ENCODE measurements at regions not wholly inside any gene's neighbourhood (a gene's known extent, or its start where the extent isn't known, plus 50 kb on each side); places are given as distances from the start of the nearest gene placed in this dataset.

DNA sequence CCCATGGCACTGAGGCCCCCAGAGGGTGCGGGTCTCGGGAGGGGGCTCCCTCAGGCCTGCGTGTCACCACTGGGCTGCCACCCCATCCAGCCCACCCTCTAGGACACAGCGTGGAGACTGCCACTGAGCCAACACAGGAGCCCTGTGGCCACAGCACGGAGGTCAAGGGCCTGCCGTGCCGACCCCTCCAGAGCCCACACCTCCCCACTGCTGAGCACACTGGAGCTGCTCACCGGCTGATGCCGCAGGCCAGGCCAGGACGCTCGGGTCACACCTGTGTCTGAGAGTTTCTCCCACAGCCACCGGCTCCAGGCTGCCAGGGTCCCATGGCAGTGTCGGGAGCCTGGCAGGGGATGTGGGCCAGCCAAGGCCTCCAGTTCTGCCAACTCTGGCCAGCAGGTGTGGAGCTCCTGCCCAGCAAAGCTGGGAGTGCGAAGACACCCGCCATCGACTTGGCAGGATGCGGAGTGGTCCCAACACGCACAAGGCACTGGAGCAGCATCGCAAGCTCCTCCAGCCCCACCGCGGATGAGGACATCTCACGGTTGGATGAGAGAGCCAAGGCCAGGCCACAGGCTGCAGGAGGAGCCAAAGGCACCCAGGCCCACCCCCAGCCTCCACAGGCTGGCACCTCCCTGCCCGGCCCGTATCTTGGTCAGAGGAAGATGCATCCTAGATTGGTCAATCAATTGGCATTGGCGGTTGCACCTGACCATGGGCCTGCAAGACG, 187.1 kb downstream of the BRD1 start:
- no peak for DNase-seq (ENCODE audit: low read depth)

DNA sequence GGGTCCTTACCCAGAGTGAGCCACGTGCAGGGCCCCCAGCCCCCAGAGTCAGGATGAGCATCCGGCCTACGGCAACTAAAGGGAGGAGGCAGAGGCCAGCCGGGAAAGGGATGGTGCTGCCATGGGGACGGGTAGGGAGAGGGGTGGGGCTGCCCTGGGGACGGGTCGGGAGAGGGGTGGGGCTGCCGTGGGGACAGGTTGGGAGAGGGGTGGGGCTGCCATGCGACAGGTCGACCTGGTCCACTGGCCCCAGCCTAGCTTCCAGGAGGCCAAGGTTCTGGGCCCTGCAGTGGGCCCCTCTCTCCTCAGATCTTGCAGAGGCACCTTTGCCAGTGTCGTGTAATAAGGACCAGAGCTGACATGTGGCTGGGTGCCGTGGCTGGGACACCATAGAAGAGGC, 187.7 kb downstream of the BRD1 start:
- DNase-seq (ENCODE audit: low read depth) = no peak

DNA sequence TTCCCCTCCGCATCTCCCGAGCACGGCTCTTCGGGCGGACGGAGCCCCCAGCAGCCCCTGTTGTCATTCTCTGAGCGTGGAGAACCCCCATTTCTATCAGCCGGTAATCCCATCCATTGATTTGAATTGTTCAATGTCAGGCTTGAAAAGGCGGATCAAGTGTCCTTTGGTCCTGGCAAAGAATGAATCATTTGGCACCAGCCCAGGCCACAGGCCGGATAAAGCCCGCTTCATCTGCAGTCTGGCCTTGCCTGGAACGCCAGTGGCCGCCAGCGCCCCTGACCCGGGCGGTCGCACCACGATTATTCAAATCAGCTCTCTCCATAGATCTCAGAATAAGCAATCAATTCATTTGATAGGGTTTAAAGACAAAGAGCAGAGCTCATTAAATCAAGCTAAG, 188.9 kb downstream of the BRD1 start:
- DNase-seq (ENCODE audit: low read depth) = no peak

DNA sequence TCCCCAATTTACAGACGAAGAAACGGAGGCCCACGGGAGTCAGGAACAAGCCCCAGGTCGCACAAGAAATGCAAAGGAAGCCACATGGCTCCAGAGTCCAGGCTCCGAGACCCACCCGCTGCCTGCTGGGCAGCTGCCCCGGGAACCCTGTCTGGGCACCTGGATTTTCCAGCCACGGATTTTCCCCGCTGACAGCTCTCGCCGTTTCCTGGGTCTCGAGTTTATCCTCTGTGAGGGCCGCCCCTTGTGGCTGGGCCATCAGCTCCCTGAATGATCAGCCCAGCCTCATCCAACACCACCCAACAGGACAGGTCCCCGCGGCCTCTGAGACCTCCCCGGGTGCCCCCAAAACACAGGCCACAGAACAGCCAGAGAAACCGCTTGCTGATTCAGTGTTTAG, 189.7 kb downstream of the BRD1 start:
- DNase-seq (ENCODE audit: low read depth) = no peak

GRCh38 chr22:49637255-49637760, 190.4 kb downstream of the BRD1 start:
- DNase-seq (ENCODE audit: low read depth) = no peak

- no peak for DNase-seq (ENCODE audit: low read depth)
These were observed 191.0 kb downstream of the BRD1 start for GRCh38 chr22:49636649-49637048.

GRCh38 chr22:49636214-49636613, 191.5 kb downstream of the BRD1 start:
- no peak for DNase-seq (ENCODE audit: low read depth)

GRCh38 chr22:49634006-49634772, 193.5 kb downstream of the BRD1 start:
- no peak for DNase-seq (ENCODE audit: low read depth)

GRCh38 chr22:49633010-49633324, 194.7 kb downstream of the BRD1 start:
- DNase-seq (ENCODE audit: low read depth) = no peak

GRCh38 chr22:49632199-49633009, 195.3 kb downstream of the BRD1 start:
- DNase-seq (ENCODE audit: low read depth) = no peak

GRCh38 chr22:49630448-49630946, 197.2 kb downstream of the BRD1 start:
- DNase-seq (ENCODE audit: low read depth) = no peak

- no peak for DNase-seq (ENCODE audit: low read depth)
These were observed 197.9 kb downstream of the BRD1 start for GRCh38 chr22:49629586-49630447.

- DNase-seq (ENCODE audit: low read depth) = no peak
These were observed 198.5 kb downstream of the BRD1 start for GRCh38 chr22:49629261-49629570.

- no peak for DNase-seq (ENCODE audit: low read depth)
These were observed 199.0 kb downstream of the BRD1 start for GRCh38 chr22:49628391-49629260.

GRCh38 chr22:49627217-49628181, 200.2 kb downstream of the BRD1 start:
- DNase-seq (ENCODE audit: low read depth) = no peak

- no peak for DNase-seq (ENCODE audit: low read depth)
These were observed 201.1 kb downstream of the BRD1 start for GRCh38 chr22:49626361-49627216.

- no peak for DNase-seq (ENCODE audit: low read depth)
These were observed 203.1 kb downstream of the BRD1 start for GRCh38 chr22:49624421-49625177.

- DNase-seq (ENCODE audit: low read depth) = no peak
These were observed 204.0 kb downstream of the BRD1 start for GRCh38 chr22:49623715-49624114.

Measured in activated T-helper 1 cell treated with Interleukin-2 at 50 U/mL for 16 hours (primary cell).